ENCODE measurements at regions not wholly inside any gene's neighbourhood (a gene's known extent, or its start where the extent isn't known, plus 50 kb on each side); places are given as distances from the start of the nearest gene placed in this dataset.

DNA sequence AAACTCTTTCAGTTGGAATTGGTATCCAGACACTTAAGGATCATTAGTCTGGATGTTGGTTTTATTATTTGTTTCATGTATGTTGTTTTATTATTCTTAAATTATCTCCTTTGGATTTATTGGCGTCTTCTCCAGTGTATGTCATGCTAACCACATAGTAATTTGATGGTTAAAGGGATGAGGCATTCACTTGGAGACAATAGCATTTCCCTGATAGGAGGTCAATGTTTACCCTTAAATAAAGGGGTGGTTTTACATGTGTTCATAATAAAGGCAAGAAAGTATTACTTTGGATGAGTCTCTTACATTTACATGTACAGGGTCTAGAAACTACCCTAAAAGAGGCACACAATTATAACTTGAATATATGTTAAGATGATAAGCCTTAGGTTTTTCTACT lies 51.2 kb upstream of the RNF144B start:
- no peak for DNase-seq (ENCODE audit: low spot score)

DNA sequence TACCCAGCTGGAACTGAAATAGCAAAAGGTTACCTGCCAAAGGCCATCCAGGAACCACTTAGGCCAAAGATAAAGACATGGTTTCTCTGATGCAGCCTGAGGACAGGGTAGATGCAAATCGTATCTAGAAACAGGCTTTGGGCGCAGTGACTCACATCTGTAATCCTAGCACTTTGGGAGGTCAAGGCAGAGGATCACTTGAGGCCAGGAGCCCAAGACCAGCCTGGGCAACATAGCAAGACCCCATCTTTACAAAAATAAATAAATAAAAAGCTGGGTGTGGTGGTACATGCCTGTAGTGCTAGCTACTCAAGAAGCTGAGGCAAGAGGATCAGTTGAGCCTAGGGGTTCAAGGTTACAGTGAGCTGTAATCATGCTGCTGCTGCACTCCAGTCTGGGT lies 52.9 kb upstream of the RNF144B start:
- no peak for DNase-seq (ENCODE audit: low spot score)

GRCh38 chr6:18330548-18331081 lies 56.5 kb upstream of the RNF144B start:
- no peak for DNase-seq (ENCODE audit: low spot score)

DNA sequence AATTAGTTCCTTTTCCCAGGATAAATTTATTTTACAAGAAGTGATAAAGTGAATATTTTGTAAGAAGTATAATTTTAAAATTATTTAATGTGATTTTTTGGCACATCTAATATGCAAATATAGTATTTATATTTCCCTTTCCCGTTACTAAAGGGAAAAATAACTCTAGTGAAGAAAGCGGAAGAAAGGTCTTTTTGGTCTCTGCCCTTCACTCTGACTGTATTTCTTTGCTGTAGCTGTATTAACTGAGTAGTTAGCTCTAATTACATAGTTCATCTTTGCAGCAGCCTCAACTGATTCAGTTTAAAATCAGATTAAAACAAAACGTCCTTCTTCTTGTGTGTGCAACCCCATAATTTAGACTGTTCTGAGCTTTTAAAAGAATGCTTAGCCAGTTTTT lies 57.4 kb upstream of the RNF144B start:
- DNase-seq (ENCODE audit: low spot score): no peak

GRCh38 chr6:18328540-18328939 lies 58.6 kb upstream of the RNF144B start:
- no peak for DNase-seq (ENCODE audit: low spot score)

DNA sequence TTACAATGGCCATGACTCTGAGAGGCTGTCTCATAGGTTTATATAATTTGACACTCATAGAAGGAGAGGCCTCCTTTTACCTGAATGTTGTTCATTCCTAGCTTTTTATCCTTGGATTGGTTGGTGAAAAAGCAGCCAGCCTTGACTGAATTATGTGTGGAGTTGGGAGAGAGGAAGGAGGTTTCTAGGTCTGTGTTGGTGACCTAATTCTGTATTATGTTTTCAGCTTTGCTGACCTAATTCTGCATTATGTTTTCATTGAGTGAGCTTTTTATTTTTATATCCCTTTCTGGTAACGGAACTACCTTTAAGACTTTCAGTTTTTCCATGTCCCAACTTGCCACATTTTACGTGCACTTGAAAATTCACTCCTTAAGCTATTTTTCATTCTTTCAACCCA lies 59.1 kb upstream of the RNF144B start:
- no peak for DNase-seq (ENCODE audit: low spot score)

DNA sequence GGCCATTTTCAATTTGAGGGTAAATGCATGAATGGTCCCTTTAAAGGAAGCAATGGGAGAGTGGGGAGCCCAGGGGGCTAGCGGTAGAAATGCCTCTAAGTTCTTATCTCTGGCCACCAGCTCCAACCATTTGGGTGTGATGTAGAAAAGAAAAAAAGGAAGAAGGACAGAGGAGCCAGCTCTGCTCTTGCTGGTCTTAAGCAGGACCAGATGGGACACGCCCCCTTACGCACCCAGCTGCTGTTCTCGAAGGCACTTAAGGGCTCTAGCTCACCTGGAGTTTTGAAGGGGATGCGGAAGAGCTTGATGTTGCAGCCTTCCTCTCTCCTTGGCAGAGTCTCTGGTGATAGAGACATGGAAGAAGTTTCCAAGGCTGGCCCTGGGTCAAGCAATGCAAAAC lies 59.5 kb upstream of the RNF144B start:
- no peak for DNase-seq (ENCODE audit: low spot score)

DNA sequence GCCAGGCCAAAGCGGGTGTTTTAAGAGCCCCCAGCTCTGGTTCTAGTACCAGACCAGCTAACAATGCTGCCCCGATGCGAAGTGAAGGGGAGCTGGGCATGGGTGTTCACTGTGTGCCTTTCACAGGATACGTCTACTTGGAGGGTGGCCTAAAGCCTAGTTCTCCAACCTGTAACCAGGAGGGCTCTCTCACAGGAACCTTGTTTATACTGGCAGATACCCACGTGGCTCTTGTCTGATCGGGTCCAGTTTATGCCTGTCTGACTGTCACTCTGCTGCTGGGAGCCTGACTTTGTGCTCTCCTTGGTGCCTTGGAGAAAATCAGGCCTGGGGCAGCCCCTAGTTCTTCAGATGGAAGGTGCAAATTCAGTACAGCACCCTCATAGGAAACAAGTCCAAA lies 60.2 kb upstream of the RNF144B start:
- no peak for DNase-seq (ENCODE audit: low spot score)

- no peak for DNase-seq (ENCODE audit: low spot score)
Observed at GRCh38 chr6:18326001-18326400, 61.1 kb upstream of the RNF144B start.

DNA sequence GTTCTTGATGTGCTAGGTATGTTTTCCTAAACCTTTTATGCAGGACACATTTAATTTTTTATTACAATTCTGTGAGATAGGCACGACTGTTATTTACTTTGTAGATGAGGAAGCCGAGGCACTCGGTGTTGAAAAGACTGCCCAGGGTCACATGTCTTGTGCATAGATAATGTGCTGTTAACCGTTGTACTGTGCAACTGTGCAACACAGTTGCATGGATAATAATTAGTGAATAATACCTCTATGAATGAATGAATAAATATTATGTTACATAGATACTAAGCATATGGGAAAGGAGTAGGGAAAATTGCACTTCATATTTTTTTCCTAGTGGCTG lies 60.3 kb upstream of the DEK start:
- DNase-seq (ENCODE audit: low spot score): no peak

GRCh38 chr6:18323935-18324705 lies 59.8 kb upstream of the DEK start:
- peak; percentile 41 for DNase-seq (ENCODE audit: low spot score)

DNA sequence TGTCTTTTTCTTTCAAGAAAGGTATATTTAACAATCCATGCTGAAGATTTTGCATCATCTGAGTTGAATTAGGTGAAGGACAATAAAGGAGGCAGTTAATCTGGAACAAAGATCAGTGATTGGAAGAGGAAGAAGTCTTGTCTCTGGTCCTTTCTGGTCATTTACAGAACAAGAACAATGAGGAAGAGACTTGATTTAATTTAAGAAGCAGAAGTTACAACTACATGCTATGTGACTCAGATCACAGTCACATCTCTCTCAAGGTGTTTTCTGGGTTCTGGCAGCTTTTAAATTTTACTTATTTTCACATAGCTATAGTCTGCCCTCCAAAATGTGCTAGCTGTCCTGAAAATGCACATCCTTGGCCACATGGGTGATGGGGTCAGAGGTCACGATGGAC lies 53.5 kb upstream of the DEK start:
- DNase-seq (ENCODE audit: low spot score): no peak

DNA sequence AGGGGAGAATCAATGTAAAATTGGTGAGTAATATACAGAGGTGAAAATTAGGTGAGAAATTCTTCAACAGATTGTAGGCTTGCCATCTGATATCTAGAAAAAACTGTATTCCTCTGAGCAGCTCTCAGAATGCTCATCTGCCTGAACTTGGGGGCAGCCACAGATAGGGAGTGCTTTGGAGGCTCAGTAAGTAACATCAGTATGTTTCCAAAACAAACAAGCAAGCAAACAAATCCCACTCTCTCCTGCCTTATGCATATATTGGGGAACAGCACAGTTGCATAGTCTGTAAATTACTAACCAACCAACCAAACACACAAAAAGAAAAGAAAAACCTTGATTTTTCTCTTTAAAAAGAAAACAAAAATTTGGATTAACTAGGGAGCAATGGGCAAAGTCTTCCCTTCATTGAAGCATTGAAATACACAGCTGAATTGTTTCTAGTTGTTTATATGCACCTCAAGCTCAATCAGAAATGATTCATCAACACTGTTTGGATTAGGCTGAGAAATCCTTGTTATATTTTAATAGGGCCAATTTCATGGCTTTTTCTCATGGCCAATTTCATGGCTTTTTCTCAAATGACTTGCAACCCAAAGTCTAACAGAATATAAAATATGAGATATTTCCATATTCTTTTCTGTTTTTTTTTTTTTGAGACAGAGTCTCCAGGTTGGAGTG lies 50.1 kb upstream of the DEK start:
- no peak for DNase-seq (ENCODE audit: low spot score)
